ENCODE measurements at regions not wholly inside any gene's neighbourhood (a gene's known extent, or its start where the extent isn't known, plus 50 kb on each side); places are given as distances from the start of the nearest gene placed in this dataset.
A peak's percentile ranks its signal among the peaks of the same experiment; 100 is the strongest.
"Not testable (repeated sequence)": the region's sequence is repeated elsewhere in the genome, so short reads cannot be mapped to it uniquely, and the experiment has no call there.

DNA sequence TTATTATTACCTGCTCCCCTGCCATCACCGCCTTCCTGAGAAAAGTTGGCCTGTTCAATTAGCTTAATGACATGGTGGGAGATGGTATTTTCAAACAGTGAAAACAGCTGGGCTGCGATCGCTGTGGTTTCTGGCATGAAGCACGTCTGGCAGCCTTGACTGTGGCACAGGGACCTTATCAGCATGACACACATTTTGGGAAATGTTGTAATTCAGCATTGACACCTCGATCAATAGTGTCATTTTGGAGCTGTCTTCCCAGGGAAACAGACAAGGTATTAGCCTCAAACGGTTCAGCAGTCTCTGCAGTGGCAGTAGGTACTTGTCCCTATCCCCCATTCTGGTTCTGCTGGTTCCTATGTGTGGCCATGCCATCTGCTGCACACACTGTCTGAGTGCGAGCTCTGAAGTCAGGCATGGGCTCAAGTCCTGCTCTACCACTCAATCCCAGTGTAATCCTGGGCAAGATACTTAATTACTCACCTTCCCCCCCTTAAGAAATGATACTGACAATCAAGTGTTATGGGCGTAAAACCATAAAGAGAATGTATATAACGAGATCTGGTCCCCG is 154.5 kb upstream of the KCND3 start:
- DNase-seq (no peak), ATAC-seq (no peak)
- Mint-ChIP-seq H3K27ac (no peak overlapping the region), H3K9me3 (peaks cover 12 to 13% of the 10 kb centered on the region in 2 donors), H3K27me3 (peaks cover 33% of the 10 kb centered on the region), H3K4me3 (no peak overlapping the region), H3K4me1 (no peaks in the 10 kb centered on the region)

DNA sequence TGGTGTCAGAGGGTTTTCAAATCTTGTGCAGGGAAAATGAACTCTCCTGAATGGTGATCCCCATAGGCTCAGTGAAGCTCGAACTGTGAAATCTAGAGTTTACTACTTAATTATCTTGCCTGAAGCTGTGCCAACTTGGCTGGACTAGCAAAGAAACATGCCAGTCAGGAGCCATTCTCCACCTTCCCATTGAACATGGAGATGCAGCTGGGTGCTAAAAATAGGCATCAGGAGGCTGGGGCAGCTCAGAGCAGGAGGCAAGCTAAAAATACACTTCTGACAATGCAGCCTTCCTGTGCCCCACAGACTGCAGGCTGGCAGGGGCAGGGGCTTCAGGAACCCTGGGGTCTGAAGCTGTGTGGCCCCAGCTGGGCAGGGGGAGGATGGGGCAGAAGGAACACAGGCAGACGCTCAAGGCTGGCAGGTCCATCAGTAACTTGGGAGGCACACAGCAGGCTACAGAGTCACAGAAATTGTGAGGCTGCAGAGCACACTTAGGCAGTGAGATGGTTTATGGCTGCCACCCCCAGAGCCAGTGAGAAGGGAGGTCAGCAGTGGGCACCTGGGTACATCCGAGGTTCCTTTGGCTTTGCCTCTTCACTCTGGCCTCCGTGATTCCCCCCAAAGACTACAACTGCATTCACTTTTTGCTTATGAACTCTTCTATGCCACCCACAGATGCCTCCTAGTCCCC is 155.4 kb upstream of the KCND3 start:
- H3K4me1 Mint-ChIP-seq = no peaks in the 10 kb centered on the region
- DNase-seq (no peak), ATAC-seq (no peak)
- no peak overlapping the region for H3K4me3 Mint-ChIP-seq
- H3K27me3 Mint-ChIP-seq = peaks cover 33% of the 10 kb centered on the region
- peaks cover 12 to 13% of the 10 kb centered on the region in 2 donors for H3K9me3 Mint-ChIP-seq
- no peak overlapping the region for H3K27ac Mint-ChIP-seq

DNA sequence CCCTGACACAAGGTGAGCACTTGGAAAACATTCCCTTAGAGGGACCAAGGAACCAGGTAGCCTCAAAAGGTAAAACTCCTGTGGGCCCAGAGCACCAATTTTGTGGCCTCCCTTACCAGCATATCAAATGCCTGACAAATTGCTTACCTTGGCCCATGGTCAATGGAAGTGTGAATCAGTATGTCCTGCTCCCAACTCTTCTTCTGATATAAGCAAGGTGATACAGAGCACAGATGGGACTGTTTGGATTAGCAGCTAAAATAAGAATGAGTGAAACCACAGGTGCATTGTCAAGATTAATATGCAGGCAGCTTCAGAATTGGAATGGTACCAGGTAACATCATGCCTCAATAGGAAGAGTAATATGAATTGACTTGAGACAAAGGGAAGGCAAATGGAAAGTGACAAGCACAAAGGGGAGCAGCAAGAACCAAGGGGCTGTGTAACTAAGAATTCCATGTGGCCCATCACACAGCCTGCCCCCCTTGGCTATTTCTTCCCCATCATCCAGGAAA is 156.8 kb upstream of the KCND3 start:
- Mint-ChIP-seq H3K9me3 (peaks cover 20 to 24% of the 10 kb centered on the region in 2 donors), H3K4me1 (no peaks in the 10 kb centered on the region), H3K27ac (no peak overlapping the region), H3K27me3 (peaks cover 33% of the 10 kb centered on the region), H3K4me3 (no peak overlapping the region)
- no peak for DNase-seq
- ATAC-seq = no peak

DNA sequence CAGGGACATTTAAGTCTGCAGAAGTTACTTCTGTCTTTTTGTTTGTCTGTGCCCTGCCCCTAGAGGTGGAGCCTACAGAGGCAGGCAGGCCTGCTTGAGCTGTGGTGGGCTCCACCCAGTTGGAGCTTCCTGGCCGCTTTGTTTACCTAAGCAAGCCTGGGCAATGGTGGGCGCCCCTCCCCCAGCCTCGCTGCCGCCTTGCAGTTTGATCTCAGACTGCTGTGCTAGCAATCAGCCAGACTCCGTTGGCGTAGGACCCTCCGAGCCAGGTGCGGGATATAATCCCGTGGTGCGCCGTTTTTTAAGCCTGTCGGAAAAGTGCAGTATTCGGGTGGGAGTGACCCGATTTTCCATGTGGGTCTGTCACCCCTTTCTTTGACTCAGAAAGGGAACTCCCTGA is 170.7 kb upstream of the KCND3 start:
- not testable (repeated sequence) for H3K4me3 Mint-ChIP-seq, DNase-seq, H3K9me3 Mint-ChIP-seq, ATAC-seq, H3K4me1 Mint-ChIP-seq, H3K27me3 Mint-ChIP-seq, H3K27ac Mint-ChIP-seq

DNA sequence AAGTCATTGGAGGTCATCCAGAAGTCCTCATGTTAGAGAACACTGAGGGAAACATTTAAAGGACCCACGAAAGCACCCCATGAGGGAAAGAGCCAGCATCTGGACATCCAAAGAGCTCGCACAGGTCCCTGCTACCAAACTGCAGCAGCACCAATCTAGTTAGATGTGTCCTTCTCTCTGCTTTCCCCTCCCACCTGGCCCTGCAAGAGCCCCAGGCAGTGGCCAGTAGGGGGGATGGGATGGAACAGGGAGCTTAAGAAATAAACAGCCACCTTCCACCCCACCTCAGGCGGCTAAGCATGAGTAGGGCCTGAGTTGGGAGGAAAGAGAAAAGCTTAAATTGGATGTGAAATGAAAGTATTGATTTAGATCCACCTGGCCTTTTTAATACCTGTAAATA is 175.9 kb upstream of the KCND3 start:
- Mint-ChIP-seq H3K4me1 (no peaks in the 10 kb centered on the region), H3K27ac (no peak overlapping the region), H3K4me3 (no peak overlapping the region), H3K27me3 (peaks cover 9% of the 10 kb centered on the region), H3K9me3 (peaks cover 7 to 9% of the 10 kb centered on the region in 2 donors)
- DNase-seq (no peak), ATAC-seq (no peak)

DNA sequence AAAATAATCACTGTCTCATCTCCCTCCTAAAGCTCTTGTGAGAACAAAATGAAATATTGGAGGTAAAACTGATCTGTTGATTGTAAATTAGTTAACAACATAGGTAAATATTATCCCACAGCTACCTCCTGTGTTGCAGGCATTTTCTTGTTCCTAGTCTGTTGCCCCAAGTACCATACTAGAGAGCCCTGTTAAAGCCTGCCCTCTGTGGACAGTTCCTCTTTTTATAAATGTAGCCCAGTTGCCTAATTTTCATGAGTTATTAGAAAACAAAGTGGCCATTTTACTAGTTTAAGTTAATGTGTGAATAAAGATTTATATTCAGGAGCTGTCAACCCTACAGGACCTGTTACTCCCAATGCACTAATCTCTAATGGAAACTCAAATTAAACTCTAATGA is 180.0 kb upstream of the KCND3 start:
- Mint-ChIP-seq H3K4me1 (no peaks in the 10 kb centered on the region), H3K9me3 (peaks cover 0 to 4% of the 10 kb centered on the region in 2 donors), H3K27me3 (no peaks in the 10 kb centered on the region), H3K27ac (no peak overlapping the region), H3K4me3 (no peak overlapping the region)
- ATAC-seq (no peak), DNase-seq (no peak)

DNA sequence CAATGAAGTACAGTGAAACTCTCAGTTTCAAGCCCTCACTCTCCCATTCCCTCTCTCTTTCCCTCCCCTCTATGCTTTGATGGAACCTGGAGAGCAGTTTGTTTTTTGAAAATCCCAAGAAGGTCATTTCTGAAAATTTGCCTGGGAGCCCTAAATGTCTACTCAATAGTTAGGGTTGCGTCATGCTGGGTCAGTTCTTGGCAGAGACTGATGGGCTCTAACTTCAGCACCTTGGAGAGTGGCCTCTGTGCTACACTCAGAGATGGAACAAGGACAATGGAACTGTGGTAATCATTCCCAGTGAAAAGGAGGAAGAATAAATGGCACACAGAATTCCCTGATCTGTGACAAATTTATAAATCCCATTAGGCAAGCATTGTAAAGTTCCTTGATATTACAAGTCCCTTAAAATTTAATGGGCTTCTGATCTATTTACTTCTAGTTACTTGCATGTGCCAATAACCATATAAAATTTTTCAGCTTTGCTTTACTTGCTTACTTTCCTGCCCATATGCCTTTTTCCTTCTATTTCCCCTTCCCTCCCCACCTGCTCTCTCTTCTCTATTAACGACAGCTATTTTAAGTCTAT is 182.9 kb upstream of the KCND3 start:
- no peak overlapping the region for H3K4me3 Mint-ChIP-seq
- peaks cover 7% of the 10 kb centered on the region for H3K27me3 Mint-ChIP-seq
- DNase-seq (no peak), ATAC-seq (no peak)
- peaks cover 0 to 4% of the 10 kb centered on the region in 2 donors for H3K9me3 Mint-ChIP-seq
- no peak overlapping the region for H3K27ac Mint-ChIP-seq
- H3K4me1 Mint-ChIP-seq = no peaks in the 10 kb centered on the region

DNA sequence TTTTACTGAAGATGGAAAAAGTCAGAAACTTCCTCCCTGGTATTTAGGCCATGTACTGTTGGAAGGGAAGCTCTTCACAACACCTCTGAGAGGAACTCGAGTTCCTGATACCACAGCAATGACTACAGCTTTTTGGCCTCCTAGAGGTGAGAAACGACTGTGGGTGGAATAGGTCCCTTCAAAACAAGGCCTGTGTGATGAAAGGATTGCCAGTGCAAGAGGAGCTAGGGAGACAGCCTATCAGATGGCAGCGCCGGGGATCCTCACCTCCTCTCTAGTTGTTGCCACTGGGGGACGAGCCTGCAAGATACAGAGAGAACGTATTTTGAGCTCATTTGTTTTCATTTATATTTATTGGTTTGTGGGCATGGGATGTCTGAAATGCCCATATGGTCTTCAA is 187.8 kb upstream of the KCND3 start:
- ATAC-seq (no peak), DNase-seq (no peak)
- Mint-ChIP-seq H3K4me3 (no peak overlapping the region), H3K4me1 (no peaks in the 10 kb centered on the region), H3K9me3 (no peaks in the 10 kb centered on the region), H3K27me3 (peaks cover 7% of the 10 kb centered on the region), H3K27ac (no peak overlapping the region)

DNA sequence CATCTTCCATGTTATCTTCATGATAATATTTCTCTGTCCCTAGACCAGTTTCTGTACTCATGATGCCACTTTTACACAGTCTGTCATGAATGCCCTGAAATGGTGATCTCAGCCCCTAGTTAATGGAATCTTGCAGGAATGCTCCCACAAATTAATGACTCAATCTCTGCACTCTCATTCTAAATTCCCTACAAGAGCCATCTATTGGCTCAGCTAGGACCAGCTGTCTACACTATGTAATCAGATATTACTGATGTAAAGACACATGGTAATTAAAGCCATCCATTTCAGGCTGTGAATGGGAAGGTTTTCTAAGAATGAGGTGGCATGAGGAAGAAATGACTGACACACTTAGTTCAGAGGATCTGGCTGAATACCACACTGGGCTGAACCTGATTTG is 199.1 kb upstream of the KCND3 start:
- H3K4me1 Mint-ChIP-seq = no peaks in the 10 kb centered on the region
- H3K4me3 Mint-ChIP-seq = no peak overlapping the region
- ATAC-seq = no peak

DNA sequence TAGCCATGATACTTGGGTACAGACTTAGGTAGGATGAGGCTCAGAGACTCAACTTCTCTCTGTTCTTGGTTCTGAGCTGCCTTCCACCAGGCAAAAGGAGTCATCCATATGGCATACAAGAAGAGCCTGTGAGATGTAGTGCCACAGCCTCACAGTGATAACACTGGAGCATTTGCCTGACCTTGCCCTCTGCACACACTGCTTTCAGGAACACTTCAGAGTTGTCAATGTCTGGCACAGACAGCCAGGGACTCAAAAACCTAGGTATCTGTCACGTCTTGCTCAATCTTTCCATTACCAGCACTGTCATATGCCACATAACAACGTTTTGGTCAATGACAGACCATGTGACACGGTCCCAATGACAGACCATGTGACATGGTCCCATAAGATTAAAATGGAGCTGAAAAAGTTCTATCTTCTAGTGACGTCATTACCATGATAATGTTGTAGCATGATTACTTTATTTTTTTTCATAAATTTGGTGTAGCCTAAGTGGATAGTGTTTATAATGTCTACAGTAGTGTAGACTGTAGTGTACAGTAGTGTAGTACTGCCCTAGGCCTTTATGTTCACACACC is 199.9 kb upstream of the CTTNBP2NL start:
- peaks cover 0 to 9% of the 10 kb centered on the region in 2 donors for H3K9me3 Mint-ChIP-seq
- DNase-seq (no peak), ATAC-seq (no peak)
- H3K4me1 Mint-ChIP-seq = no peaks in the 10 kb centered on the region
- H3K27me3 Mint-ChIP-seq = peaks cover 11% of the 10 kb centered on the region
- H3K27ac Mint-ChIP-seq = no peak overlapping the region
- H3K4me3 Mint-ChIP-seq = no peak overlapping the region

More for the DNA sequence above, 199.1 kb upstream of the KCND3 start:
- DNase-seq = no peak
- H3K27me3 Mint-ChIP-seq = peaks cover 15% of the 10 kb centered on the region
- no peak overlapping the region for H3K27ac Mint-ChIP-seq
- peaks cover 3 to 8% of the 10 kb centered on the region in 2 donors for H3K9me3 Mint-ChIP-seq

DNA sequence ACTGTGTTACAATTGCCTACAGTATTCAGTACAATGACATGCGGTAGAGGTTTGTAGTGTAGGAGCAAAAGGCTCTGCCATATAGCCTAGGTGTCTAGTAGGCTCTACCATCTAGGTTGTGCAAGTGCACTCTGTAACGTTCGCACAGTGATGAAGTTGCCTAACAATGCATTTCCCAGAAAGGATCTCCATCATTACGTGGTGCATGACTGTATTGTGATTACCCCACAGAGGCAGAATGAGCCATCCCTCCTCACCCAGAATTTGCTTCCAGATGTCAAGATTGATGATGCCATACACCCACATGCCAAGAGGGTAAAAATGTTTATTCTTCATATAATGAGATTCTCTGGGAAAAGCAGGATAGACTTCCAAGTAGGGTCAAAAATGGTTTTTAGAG is 199.3 kb upstream of the CTTNBP2NL start:
- no peak for ATAC-seq
- DNase-seq = no peak

DNA sequence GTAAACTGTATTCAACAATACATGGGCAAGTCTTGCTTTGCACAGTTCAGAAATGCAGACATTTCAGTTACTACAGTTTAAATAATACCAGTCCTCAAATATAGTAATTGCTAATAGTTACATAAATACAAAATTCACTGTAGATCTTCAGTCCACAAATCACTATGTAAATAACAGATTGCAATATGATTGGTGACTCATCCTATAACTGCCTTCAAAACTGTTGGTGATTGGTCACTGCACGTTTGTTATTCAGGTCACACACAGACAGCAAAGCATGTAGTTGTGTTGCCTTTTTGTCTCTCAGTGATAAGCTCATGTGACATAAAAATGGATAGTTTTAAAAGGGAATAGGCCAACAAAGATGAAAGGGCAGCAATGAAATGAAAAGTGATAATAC is 186.5 kb upstream of the CTTNBP2NL start:
- no peaks in the 10 kb centered on the region for H3K4me1 Mint-ChIP-seq
- no peak overlapping the region for H3K4me3 Mint-ChIP-seq
- no peak overlapping the region for H3K27ac Mint-ChIP-seq
- peaks cover 0 to 2% of the 10 kb centered on the region in 2 donors for H3K9me3 Mint-ChIP-seq
- ATAC-seq (no peak), DNase-seq (no peak)
- H3K27me3 Mint-ChIP-seq = peaks cover 37% of the 10 kb centered on the region

More for the DNA sequence above, 199.3 kb upstream of the CTTNBP2NL start:
- no peak overlapping the region for H3K27ac Mint-ChIP-seq
- peaks cover 0 to 9% of the 10 kb centered on the region in 2 donors for H3K9me3 Mint-ChIP-seq
- H3K4me1 Mint-ChIP-seq = no peaks in the 10 kb centered on the region
- peaks cover 11% of the 10 kb centered on the region for H3K27me3 Mint-ChIP-seq
- H3K4me3 Mint-ChIP-seq = no peak overlapping the region

DNA sequence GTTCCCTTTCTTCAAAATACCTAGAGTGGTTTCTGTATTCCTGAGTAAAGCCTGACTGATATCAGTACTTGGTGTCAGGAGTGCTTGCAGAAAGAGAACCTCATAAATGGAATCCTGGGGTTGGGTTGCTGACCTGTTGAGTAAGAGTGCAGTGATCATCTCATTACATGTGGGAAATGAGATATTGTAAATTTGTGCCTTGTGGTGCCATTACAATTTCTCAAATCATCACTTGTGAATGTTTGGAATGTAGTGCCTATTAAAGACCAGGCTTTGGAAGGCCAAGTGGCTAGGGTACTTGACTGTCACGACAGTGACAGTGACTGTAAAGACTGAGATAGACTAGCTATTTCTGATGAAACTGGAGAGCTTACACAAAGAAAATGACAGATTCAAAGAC is 176.7 kb upstream of the CTTNBP2NL start:
- H3K27ac Mint-ChIP-seq = no peak overlapping the region
- no peak for ATAC-seq

DNA sequence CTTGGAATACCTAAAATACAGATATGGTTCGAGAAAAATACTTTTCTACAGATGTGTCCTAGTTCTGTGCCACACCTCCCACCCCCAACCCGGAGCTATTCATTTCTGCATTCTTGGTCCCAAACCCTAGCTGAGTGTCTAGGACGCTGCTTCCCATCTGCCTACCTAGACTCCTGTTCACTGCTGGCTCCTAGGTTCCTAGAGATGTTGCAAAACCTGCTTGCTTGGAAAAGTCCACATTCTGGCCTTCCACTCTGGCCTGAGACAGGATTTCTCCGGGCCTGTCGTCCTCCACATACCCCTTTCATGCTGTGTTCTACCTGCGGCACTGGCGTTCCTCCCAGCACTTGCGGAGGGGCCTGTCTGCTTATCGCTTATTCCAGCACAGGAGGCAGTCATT is 165.8 kb upstream of the CTTNBP2NL start:
- peaks cover 5 to 17% of the 10 kb centered on the region in 2 donors for H3K9me3 Mint-ChIP-seq
- H3K4me3 Mint-ChIP-seq = no peak overlapping the region
- DNase-seq (no peak), ATAC-seq (no peak)
- H3K4me1 Mint-ChIP-seq = no peaks in the 10 kb centered on the region
- peak overlapping the region in 1 of 2 donors; percentile 38 for H3K27ac Mint-ChIP-seq
- H3K27me3 Mint-ChIP-seq = peaks cover 10% of the 10 kb centered on the region

More for the DNA sequence above, 176.7 kb upstream of the CTTNBP2NL start:
- no peak overlapping the region for H3K4me3 Mint-ChIP-seq
- no peaks in the 10 kb centered on the region for H3K4me1 Mint-ChIP-seq
- no peak for DNase-seq
- peaks cover 0 to 12% of the 10 kb centered on the region in 2 donors for H3K9me3 Mint-ChIP-seq
- peaks cover 16% of the 10 kb centered on the region for H3K27me3 Mint-ChIP-seq

DNA sequence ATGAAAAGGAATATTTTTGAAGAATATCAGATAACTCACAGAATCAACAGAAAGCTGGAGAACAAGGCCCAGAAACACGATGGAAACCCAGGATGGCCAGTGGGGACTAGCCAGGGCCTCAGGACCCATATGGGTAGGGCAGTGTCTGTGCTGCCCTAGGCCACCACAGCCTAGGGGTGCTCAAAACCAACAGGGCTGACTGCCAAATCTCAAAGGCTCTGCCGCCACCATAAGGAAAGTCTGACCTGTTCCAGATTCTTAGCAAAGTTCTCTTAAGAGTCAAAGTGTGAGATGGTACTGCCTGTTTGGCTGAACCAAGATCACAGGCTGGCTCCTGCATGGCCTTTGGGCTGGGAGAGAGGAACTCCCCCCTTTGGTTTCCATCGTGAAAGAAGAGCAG is 164.7 kb upstream of the CTTNBP2NL start:
- DNase-seq (no peak), ATAC-seq (no peak)
- Mint-ChIP-seq H3K27me3 (peaks cover 10% of the 10 kb centered on the region), H3K4me3 (no peak overlapping the region), H3K27ac (no peak overlapping the region), H3K9me3 (peaks cover 5 to 17% of the 10 kb centered on the region in 2 donors), H3K4me1 (no peaks in the 10 kb centered on the region)

DNA sequence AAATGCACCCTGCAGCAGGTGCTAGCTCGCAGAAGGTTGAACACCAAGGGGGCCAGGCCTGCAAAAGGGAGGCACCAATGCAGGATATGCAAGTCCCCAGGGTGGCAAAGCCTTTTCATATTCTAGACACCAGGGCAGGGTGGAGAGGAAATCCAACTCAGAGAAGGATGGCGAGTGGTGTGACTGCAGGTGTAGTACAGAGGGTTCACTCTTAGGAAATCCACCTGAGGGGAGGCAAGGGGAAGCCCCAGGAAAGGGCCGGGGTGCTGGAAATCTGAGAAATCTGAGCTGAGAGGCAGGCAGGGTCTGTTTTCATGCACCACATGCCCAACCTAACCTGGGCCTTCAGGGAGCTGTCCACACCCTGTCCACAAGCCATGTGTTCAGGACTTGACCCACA is 163.2 kb upstream of the CTTNBP2NL start:
- no peak overlapping the region for H3K4me3 Mint-ChIP-seq
- DNase-seq = no peak
- H3K9me3 Mint-ChIP-seq = peaks cover 0 to 17% of the 10 kb centered on the region in 2 donors
- peaks cover 10% of the 10 kb centered on the region for H3K27me3 Mint-ChIP-seq
- ATAC-seq = no peak
- no peaks in the 10 kb centered on the region for H3K4me1 Mint-ChIP-seq
- H3K27ac Mint-ChIP-seq = peak overlapping the region in 1 of 2 donors; percentile 72
